ENCODE measurements at regions not wholly inside any gene's neighbourhood (a gene's known extent, or its start where the extent isn't known, plus 50 kb on each side); places are given as distances from the start of the nearest gene placed in this dataset.

DNA sequence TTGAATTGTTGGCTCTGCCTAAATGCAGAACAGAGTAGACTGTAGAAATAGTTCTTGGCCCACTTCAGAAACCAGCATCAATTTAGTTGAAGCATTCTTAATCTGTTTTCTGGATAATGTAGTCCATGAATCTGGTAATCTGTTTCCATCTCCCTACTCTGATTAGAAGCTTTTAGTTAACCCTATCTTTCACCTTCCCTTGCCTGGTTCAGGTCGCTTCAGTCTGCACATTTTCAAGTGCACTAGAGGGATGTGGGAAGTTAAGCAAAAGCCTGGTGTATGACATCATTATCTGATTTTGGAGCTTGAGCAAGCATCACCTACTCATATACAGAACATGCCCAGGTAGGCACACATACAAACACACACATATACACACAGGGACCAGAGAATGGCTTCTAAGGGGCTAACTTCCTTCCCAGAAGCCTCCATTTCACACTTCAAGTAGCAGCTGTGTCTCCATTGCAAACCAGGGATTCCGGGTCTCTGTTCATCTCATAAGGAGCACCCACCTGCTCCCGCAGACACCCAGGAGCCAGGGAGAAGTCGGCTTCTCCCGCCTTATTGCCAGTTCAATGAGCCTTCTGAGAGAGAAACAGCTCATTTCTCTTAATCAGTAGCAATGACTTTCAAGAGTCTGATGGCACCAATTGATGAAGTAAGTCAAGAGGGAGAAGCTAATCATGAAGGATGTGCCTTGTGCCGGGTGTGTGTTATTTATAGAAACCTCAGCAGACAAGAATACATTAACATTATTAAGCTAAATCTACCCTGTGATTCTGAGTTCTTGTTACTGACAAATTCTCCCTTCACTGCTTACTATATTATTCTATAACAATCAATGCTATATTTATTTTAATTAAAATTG lies 347.9 kb upstream of the STAC start:
- DNase-seq (ENCODE audit: low read depth): no peak
- H3K4me3 ChIP-seq (ENCODE audit: low read depth, low read length): no peak overlapping the region
- TF ChIP-seq, protein P1, sequence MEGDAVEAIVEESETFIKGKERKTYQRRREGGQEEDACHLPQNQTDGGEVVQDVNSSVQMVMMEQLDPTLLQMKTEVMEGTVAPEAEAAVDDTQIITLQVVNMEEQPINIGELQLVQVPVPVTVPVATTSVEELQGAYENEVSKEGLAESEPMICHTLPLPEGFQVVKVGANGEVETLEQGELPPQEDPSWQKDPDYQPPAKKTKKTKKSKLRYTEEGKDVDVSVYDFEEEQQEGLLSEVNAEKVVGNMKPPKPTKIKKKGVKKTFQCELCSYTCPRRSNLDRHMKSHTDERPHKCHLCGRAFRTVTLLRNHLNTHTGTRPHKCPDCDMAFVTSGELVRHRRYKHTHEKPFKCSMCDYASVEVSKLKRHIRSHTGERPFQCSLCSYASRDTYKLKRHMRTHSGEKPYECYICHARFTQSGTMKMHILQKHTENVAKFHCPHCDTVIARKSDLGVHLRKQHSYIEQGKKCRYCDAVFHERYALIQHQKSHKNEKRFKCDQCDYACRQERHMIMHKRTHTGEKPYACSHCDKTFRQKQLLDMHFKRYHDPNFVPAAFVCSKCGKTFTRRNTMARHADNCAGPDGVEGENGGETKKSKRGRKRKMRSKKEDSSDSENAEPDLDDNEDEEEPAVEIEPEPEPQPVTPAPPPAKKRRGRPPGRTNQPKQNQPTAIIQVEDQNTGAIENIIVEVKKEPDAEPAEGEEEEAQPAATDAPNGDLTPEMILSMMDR (IDR thresholded peaks at IDR 0.05; ENCODE audit: low read depth, low read length, missing control alignments): no peak
- in situ Hi-C loops (cut with HindIII; ENCODE audit: low sequenced_read_pairs): no loop called here

DNA sequence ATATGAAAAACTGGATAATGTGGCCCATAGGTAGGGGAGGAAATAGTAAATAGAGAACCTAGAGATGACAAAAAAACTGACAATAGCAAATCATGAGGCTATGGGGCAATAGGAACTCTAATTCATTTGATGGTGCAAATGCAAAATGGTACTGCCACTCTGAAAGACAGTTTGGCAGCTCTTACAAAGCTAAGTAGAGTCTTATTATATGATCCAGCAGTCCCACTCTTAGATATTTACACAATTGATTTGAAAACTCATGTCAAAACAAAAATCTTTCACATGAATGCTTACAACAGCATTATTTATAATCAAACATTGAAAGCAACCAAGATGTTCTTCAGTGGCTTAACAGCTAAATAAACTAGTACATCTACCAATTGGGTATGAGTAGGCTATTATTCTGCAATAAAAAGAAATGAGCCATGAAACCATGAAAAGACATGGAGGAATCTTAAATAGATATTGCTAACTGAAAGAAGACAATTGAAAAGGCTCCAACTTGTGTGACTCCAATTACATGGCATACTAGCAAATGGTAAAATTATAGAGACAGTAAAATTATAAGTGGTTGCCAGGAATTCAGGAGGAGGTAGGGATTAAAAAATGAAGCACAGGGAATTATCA lies 321.8 kb upstream of the STAC start:
- H3K4me3 ChIP-seq (ENCODE audit: low read depth, low read length): no peak overlapping the region
- no peak for DNase-seq (ENCODE audit: low read depth)
- in situ Hi-C loops (cut with HindIII; ENCODE audit: low sequenced_read_pairs): no loop called here
- TF ChIP-seq, protein P1 (IDR thresholded peaks at IDR 0.05; ENCODE audit: low read depth, low read length, missing control alignments): no peak

DNA sequence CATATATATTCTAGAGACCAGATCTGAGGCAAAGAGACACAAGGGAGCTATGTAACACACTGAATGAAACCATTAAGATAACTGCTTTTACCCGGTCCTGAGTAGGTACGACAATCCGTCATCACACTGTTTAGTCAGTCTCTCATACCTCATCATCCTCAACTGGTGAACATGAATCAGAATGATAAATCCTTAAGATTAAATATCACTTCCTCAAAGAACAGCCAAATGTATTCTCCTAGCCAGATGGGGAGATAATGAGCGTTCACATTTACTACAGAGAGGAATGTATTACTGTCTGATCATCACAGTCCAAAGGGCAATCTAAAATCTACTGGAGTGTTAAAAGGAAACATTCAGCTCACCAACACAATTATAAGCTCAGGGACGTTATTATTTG lies 319.4 kb upstream of the STAC start:
- in situ Hi-C loops (cut with HindIII; ENCODE audit: low sequenced_read_pairs): no loop called here
- no peak for DNase-seq (ENCODE audit: low read depth)
- TF ChIP-seq, protein P1 (IDR thresholded peaks at IDR 0.05; ENCODE audit: low read depth, low read length, missing control alignments): no peak
- no peak overlapping the region for H3K4me3 ChIP-seq (ENCODE audit: low read depth, low read length)

DNA sequence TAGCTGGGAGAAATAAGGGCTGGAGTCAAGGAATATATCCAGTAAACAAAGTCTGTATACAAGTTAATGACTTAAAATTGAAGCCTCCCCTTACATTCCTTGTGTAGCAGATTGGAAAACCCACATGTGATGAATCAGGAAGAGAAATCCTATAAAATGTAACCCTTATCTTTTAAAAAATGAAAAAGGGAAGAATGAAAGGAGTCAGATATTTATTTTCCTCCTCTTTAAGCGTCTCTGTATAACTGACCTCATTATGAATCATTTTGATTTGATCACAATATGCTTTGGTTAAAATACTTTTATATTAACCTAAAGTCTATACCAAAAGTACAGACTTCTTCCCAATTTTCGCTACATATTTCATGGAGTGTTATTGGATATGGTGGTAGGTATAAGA lies 316.3 kb upstream of the STAC start:
- DNase-seq (ENCODE audit: low read depth): no peak
- no peak overlapping the region for H3K4me3 ChIP-seq (ENCODE audit: low read depth, low read length)
- TF ChIP-seq, protein P1 (IDR thresholded peaks at IDR 0.05; ENCODE audit: low read depth, low read length, missing control alignments): no peak
- in situ Hi-C loops (cut with HindIII; ENCODE audit: low sequenced_read_pairs): no loop called here

DNA sequence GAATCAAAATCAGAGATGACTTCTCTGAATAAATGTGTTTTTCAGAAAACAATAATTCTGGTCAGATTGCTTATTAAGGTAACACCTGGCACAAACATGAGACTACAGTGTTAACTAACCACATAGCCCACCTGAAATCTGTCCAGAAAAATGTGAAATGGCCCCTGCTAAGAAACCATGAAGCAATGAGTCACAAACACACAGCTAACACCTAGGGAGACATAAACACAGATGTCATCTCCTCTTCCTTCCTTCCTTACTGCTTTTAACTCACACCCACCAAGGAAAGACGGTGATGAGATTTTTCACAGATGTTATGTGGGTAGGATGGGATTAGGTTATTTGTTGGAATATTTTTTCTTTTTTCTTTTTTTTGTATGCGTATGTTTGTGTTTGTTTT lies 315.0 kb upstream of the STAC start:
- TF ChIP-seq, protein P1 (IDR thresholded peaks at IDR 0.05; ENCODE audit: low read depth, low read length, missing control alignments): no peak
- no peak for DNase-seq (ENCODE audit: low read depth)
- H3K4me3 ChIP-seq (ENCODE audit: low read depth, low read length): no peak overlapping the region
- in situ Hi-C loops (cut with HindIII; ENCODE audit: low sequenced_read_pairs): no loop called here

DNA sequence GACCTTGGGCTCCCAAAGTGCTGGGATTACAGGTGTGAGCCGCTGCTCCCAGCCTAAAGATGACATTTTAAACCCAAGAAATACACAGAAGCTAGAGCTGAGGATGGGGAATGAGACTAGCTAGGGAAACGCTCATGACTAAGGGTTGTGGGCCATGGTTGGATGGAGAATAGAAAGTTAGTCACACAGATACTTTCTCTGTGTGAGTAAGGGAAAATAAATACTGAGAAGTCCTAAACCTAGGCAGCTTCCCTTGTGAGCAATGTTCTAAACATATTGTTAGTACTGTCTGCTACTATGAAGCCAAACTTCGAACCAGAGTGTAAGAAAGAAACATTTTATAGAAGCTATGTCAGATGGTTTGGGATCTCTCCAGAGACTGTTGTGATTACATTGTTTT lies 304.8 kb upstream of the STAC start:
- H3K4me3 ChIP-seq (ENCODE audit: low read depth, low read length): no peak overlapping the region
- in situ Hi-C loops (cut with HindIII; ENCODE audit: low sequenced_read_pairs): no loop called here
- TF ChIP-seq, protein P1 (IDR thresholded peaks at IDR 0.05; ENCODE audit: low read depth, low read length, missing control alignments): no peak
- DNase-seq (ENCODE audit: low read depth): no peak
